ENCODE measurements at regions not wholly inside any gene's neighbourhood (a gene's known extent, or its start where the extent isn't known, plus 50 kb on each side); places are given as distances from the start of the nearest gene placed in this dataset.

DNA sequence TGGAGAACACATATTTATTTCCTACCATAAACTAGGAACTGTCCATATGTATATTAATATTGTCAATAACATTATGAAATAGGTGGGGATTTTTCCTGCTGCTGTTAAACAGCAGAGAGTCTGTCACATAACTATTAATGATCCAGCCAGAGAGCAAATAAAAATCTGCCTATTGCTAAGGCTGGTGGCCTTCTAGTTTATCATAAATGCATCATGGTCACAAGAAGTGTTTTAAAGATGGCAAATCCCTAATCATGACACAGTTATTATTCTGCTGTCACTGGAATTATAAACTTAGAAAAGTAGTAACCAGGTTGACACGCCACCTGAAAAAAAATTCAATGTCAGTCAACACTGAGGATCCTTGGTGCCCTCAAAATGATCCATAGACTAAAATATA is 132.3 kb downstream of the HGF start:
- H4K20me1 ChIP-seq (ENCODE audit: insufficient read depth, low read length) = no peaks in the 10 kb centered on the region
- BruUV-seq (replicated peaks) = no TSS peak
- no peak overlapping the region for H3K9ac ChIP-seq (ENCODE audit: insufficient read depth, low read depth, low read length)
- WGBS (ENCODE audit: low lambda C conversion rate) = 18% methylated on average over 1 of the region's 1 CpG
- H3K4me2 ChIP-seq (ENCODE audit: low read depth, low read length) = no peak overlapping the region
- no peaks in the 10 kb centered on the region for H3K36me3 ChIP-seq (replicated peaks in 1 of 2; ENCODE audit: control insufficient read depth in 1 of 2, insufficient read depth in 2 of 2, low read length in 2 of 2)
- H3K79me2 ChIP-seq (ENCODE audit: insufficient read depth, low read length) = no peaks in the 10 kb centered on the region
- FAIRE-seq (no peak), ATAC-seq (no peak), DNase-seq (ENCODE audit: low spot score) (no peak)
- intact Hi-C loops (cut with micrococcal nuclease; ENCODE audit: unreplicated experiment) (no loop called here), in situ Hi-C loops (cut with HindIII; ENCODE audit: extremely low pct_ligation_motif_present, low pct_unique_long_range_greater_than_20kb) (no loop called here)
- H2AFZ ChIP-seq (ENCODE audit: low read length) = no peak overlapping the region
- CTCF ChIA-PET (ENCODE audit: low intra/inter-chr PET ratio, low total read pairs) = no interaction called here
- TF ChIP-seq, protein P1, sequence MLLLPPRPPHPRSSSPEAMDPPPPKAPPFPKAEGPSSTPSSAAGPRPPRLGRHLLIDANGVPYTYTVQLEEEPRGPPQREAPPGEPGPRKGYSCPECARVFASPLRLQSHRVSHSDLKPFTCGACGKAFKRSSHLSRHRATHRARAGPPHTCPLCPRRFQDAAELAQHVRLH (CRISPR knock-in tag; IDR thresholded peaks at IDR 0.05; ENCODE audit: borderline replicate concordance, low read depth) = no peak
- no peak for TF ChIP-seq ZBTB26 (CRISPR knock-in tag; IDR thresholded peaks at IDR 0.05; ENCODE audit: borderline replicate concordance)
- TF ChIP-seq, protein P2, sequence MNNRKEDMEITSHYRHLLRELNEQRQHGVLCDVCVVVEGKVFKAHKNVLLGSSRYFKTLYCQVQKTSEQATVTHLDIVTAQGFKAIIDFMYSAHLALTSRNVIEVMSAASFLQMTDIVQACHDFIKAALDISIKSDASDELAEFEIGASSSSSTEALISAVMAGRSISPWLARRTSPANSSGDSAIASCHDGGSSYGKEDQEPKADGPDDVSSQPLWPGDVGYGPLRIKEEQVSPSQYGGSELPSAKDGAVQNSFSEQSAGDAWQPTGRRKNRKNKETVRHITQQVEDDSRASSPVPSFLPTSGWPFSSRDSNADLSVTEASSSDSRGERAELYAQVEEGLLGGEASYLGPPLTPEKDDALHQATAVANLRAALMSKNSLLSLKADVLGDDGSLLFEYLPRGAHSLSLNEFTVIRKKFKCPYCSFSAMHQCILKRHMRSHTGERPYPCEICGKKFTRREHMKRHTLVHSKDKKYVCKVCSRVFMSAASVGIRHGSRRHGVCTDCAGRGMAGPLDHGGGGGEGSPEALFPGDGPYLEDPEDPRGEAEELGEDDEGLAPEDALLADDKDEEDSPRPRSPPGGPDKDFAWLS (CRISPR knock-in tag; IDR thresholded peaks at IDR 0.05; ENCODE audit: borderline replicate concordance) = no peak
- TF ChIP-seq TEAD2 (CRISPR knock-in tag; IDR thresholded peaks at IDR 0.05) = no peak
- TF ChIP-seq, protein P3, sequence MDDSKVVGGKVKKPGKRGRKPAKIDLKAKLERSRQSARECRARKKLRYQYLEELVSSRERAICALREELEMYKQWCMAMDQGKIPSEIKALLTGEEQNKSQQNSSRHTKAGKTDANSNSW (CRISPR knock-in tag; IDR thresholded peaks at IDR 0.05; ENCODE audit: borderline replicate concordance) = no peak
- no peak for TF ChIP-seq STAT6 (CRISPR knock-in tag; IDR thresholded peaks at IDR 0.05; ENCODE audit: borderline replicate concordance)
- TF ChIP-seq, protein P4, sequence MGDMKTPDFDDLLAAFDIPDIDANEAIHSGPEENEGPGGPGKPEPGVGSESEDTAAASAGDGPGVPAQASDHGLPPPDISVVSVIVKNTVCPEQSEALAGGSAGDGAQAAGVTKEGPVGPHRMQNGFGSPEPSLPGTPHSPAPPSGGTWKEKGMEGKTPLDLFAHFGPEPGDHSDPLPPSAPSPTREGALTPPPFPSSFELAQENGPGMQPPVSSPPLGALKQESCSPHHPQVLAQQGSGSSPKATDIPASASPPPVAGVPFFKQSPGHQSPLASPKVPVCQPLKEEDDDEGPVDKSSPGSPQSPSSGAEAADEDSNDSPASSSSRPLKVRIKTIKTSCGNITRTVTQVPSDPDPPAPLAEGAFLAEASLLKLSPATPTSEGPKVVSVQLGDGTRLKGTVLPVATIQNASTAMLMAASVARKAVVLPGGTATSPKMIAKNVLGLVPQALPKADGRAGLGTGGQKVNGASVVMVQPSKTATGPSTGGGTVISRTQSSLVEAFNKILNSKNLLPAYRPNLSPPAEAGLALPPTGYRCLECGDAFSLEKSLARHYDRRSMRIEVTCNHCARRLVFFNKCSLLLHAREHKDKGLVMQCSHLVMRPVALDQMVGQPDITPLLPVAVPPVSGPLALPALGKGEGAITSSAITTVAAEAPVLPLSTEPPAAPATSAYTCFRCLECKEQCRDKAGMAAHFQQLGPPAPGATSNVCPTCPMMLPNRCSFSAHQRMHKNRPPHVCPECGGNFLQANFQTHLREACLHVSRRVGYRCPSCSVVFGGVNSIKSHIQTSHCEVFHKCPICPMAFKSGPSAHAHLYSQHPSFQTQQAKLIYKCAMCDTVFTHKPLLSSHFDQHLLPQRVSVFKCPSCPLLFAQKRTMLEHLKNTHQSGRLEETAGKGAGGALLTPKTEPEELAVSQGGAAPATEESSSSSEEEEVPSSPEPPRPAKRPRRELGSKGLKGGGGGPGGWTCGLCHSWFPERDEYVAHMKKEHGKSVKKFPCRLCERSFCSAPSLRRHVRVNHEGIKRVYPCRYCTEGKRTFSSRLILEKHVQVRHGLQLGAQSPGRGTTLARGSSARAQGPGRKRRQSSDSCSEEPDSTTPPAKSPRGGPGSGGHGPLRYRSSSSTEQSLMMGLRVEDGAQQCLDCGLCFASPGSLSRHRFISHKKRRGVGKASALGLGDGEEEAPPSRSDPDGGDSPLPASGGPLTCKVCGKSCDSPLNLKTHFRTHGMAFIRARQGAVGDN (CRISPR knock-in tag; IDR thresholded peaks at IDR 0.05) = no peak
- TF ChIP-seq, protein P5, sequence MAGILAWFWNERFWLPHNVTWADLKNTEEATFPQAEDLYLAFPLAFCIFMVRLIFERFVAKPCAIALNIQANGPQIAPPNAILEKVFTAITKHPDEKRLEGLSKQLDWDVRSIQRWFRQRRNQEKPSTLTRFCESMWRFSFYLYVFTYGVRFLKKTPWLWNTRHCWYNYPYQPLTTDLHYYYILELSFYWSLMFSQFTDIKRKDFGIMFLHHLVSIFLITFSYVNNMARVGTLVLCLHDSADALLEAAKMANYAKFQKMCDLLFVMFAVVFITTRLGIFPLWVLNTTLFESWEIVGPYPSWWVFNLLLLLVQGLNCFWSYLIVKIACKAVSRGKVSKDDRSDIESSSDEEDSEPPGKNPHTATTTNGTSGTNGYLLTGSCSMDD (CRISPR knock-in tag; IDR thresholded peaks at IDR 0.05) = no peak
- no peak for TF ChIP-seq MBD4 (IDR thresholded peaks at IDR 0.05; ENCODE audit: borderline replicate concordance, low read length)
- no peak for TF ChIP-seq TAF1 (CRISPR knock-in tag; IDR thresholded peaks at IDR 0.05)
- TF ChIP-seq CENPBD1 (CRISPR knock-in tag; IDR thresholded peaks at IDR 0.05; ENCODE audit: borderline replicate concordance, low read depth) = no peak
- no peak for TF ChIP-seq FOXK1 (CRISPR knock-in tag; IDR thresholded peaks at IDR 0.05; ENCODE audit: borderline replicate concordance, low read depth)
- H3K4me1 ChIP-seq (ENCODE audit: insufficient read depth, low read length) = no peaks in the 10 kb centered on the region
- no peak overlapping the region for H3K4me3 ChIP-seq (replicated peaks in 1 of 3; ENCODE audit: insufficient read depth in 1 of 3, low read depth in 2 of 3, low read length in 3 of 3)
- no peaks in the 10 kb centered on the region for H3K9me3 ChIP-seq (ENCODE audit: low read length)
- POLR2A ChIA-PET = no interaction called here
- no peak overlapping the region for H3K27ac ChIP-seq (ENCODE audit: extremely low read length, insufficient read depth, low read length)
- H3K27me3 ChIP-seq (ENCODE audit: control insufficient read depth in 1 of 2, insufficient read depth in 2 of 2, low read length in 2 of 2) = no peaks in the 10 kb centered on the region

Data from HepG2 (cell line).